Tibial nerve (tissue), 4 donors: ENCODE measurements at regions not wholly inside any gene's neighbourhood (a gene's known extent, or its start where the extent isn't known, plus 50 kb on each side); places are given as distances from the start of the nearest gene placed in this dataset.

Experiments
- DNase-seq, 2 donors: peaks; one replicate each; pipeline ENCODE4 v3.0.0-alpha.2; 2019; ENCODE audit warnings: low spot score in 2 of 2
- H3K27ac ChIP-seq, 4 donors: fragments of 200-600 bp; sonication (generic) in 3 of 4; one replicate each; pipeline ENCODE4 v1.5.1; 2017 to 2019; ENCODE audit warnings: mild to moderate bottlenecking in 1 of 4
- H3K27me3 ChIP-seq, 2 donors: fragments of 200-600 bp; sonication (generic) in 1 of 2; one replicate each; pipeline versions ENCODE4 v1.5.1 to v1.6.0; 2017 to 2019
- H3K36me3 ChIP-seq, 3 donors: fragments of 200-600 bp; sonication (generic); one replicate each; pipeline ENCODE4 v1.5.1; 2018 to 2019
- H3K4me1 ChIP-seq, 4 donors: fragments of 200-600 bp; sonication (generic) in 3 of 4; one replicate each; pipeline ENCODE4 v1.5.1; 2017 to 2019
- H3K4me3 ChIP-seq, 4 donors: fragments of 200-600 bp; sonication (generic) in 3 of 4; one replicate each; pipeline ENCODE4 v1.5.1; 2017 to 2019; ENCODE audit warnings: mild to moderate bottlenecking in 1 of 4, moderate library complexity in 1 of 4
- H3K9me3 ChIP-seq, 4 donors: fragments of 200-600 bp; sonication (generic) in 3 of 4; one replicate each; pipeline ENCODE4 v1.5.1; 2017 to 2019
- EP300 ChIP-seq, 2 donors: sonication (generic); formaldehyde crosslinking; IDR thresholded peaks; one replicate each; pipeline ENCODE4 v1.6.1; 2017; ENCODE audit warnings: antibody characterized with exemption in 2 of 2, mild to moderate bottlenecking in 1 of 2
- POLR2A ChIP-seq, 2 donors: fragments of 450-650 bp; IDR thresholded peaks; one replicate each; pipeline ENCODE4 v1.6.1; 2017; ENCODE audit warnings: antibody characterized with exemption in 2 of 2, mild to moderate bottlenecking in 2 of 2, moderate library complexity in 2 of 2
- WGBS, 2 donors: methylation state at CpG; one replicate each; pipeline ENCODE4 v1.1.5; 2018; 5-methylcytosine and 5-hydroxymethylcytosine counted together
- TF ChIP-seq, protein P1 (sequence below), 5 experiments: fragments of 200-600 bp in 3 of 5; fragments of 450-650 bp in 2 of 5; sonication (generic) in 3 of 5; IDR thresholded peaks; one replicate each; pipeline ENCODE4 v1.5.1; 2016 to 2019; ENCODE audit warnings: antibody characterized with exemption in 5 of 5, mild to moderate bottlenecking in 3 of 5, moderate library complexity in 2 of 5

DNA sequence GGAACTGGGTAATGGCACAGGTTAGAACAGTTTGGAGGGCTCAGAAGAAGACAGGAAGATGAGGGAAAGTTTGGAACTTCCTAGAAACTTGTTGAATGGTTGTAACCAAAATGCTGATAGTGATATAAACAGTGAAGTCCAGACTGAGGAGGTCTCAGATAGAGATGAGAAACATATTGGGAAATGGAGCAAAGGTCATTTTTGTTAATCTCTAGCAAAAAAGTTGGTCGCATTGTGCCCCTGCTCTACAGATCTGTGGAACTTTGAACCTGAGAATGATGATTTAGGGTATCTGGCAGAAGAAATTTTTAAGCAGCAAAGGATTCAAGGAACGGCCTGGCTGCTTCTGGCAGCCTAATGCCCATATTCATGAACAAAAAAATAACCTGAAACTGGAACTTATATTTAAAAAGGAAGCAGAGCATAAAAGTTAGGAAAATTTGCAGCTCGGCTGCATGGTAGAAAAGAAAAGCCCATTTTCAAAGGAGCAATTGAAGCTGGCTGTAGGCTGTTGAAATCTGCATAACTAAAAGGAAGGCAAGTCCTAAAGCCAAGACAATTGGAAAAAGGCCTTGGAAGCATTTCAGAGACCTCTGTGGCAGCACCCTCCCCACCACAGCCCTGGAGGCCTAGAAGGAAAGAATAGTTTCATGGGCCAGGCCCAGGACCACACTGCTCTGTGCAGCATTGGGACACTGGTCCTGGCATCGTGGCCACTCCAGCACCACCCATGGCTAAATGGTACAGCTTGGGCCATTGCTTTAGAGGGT, 182.6 kb upstream of the CD96 start:
- Histone ChIP-seq H3K4me1 (no peaks in the 10 kb centered on the region), H3K27me3 (no peaks in the 10 kb centered on the region), H3K4me3 (no peak overlapping the region), H3K27ac (no peak overlapping the region), H3K36me3 (no peaks in the 10 kb centered on the region), H3K9me3 (no peaks in the 10 kb centered on the region)
- TF ChIP-seq, protein P1, sequence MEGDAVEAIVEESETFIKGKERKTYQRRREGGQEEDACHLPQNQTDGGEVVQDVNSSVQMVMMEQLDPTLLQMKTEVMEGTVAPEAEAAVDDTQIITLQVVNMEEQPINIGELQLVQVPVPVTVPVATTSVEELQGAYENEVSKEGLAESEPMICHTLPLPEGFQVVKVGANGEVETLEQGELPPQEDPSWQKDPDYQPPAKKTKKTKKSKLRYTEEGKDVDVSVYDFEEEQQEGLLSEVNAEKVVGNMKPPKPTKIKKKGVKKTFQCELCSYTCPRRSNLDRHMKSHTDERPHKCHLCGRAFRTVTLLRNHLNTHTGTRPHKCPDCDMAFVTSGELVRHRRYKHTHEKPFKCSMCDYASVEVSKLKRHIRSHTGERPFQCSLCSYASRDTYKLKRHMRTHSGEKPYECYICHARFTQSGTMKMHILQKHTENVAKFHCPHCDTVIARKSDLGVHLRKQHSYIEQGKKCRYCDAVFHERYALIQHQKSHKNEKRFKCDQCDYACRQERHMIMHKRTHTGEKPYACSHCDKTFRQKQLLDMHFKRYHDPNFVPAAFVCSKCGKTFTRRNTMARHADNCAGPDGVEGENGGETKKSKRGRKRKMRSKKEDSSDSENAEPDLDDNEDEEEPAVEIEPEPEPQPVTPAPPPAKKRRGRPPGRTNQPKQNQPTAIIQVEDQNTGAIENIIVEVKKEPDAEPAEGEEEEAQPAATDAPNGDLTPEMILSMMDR (IDR thresholded peaks at IDR 0.05): no peak
- no peak for TF ChIP-seq POLR2A (IDR thresholded peaks at IDR 0.05)
- no peak for TF ChIP-seq EP300 (IDR thresholded peaks at IDR 0.05)
- no peak for DNase-seq
- 78 to 85% methylated on average over 4 of the region's 4 CpGs for WGBS, 2 donors

DNA sequence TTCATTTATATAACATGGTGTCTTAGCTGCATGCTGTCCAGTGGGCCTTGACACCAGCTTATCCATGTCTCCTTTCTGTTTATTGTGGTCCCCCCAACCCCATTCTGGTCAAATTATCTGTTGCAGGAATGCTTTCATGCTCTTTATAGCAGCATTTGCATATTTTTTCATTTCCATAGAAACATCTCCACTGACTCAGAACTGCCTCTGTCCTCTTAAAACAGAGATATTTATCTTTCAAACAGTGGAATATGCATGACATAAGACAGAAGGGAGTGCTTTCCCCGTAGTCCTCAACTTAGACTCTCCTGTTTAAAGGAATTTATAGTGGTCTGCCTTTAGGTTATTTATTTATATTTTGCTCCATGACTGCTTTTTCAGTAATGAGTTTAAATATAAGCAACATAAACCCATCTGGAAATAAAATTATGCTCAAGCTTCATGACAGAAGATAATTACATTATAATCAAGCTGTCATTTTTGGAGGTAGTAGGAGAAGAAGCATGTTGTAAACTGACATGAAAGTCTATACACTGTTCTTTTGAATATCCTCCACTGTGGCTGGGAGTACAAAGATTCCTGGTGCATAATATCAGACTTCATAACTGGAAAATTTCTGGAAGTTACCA, 179.5 kb upstream of the CD96 start:
- TF ChIP-seq, protein P1 (IDR thresholded peaks at IDR 0.05): no peak
- TF ChIP-seq POLR2A (IDR thresholded peaks at IDR 0.05): no peak
- no peak for TF ChIP-seq EP300 (IDR thresholded peaks at IDR 0.05)
- WGBS, 2 donors: 22% methylated on average over 1 of the region's 1 CpG
- no peaks in the 10 kb centered on the region for H3K27me3 ChIP-seq
- no peaks in the 10 kb centered on the region for H3K9me3 ChIP-seq
- no peaks in the 10 kb centered on the region for H3K4me1 ChIP-seq
- no peak for DNase-seq
- H3K4me3 ChIP-seq: no peak overlapping the region
- H3K27ac ChIP-seq: no peak overlapping the region
- no peaks in the 10 kb centered on the region for H3K36me3 ChIP-seq

DNA sequence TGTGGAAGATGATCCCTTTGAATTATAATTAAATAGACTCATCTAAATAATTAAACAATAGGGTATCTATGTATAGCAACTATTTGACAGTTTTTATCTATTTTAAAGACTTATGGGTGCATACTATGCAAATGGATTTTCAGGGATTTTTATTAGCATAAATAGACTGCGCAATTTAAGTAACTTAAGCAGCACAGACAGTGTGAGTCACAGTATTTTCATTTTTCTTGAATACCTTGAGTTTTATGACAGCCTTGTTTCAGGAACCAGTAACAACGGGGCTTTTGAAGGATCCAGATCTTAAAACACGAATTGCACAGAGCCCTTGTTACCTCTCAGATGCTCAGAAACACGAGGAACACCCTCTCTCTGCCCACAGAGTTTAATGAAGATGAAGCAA, 175.5 kb upstream of the CD96 start:
- Histone ChIP-seq H3K27ac (no peak overlapping the region), H3K36me3 (no peaks in the 10 kb centered on the region), H3K4me3 (no peak overlapping the region), H3K27me3 (no peaks in the 10 kb centered on the region), H3K4me1 (no peaks in the 10 kb centered on the region), H3K9me3 (peaks cover 0 to 6% (median 0%) of the 10 kb centered on the region in 4 donors)
- 60 to 66% methylated on average over 4 of the region's 4 CpGs for WGBS, 2 donors
- TF ChIP-seq, protein P1 (IDR thresholded peaks at IDR 0.05): no peak
- TF ChIP-seq EP300 (IDR thresholded peaks at IDR 0.05): no peak
- no peak for TF ChIP-seq POLR2A (IDR thresholded peaks at IDR 0.05)
- DNase-seq: no peak

DNA sequence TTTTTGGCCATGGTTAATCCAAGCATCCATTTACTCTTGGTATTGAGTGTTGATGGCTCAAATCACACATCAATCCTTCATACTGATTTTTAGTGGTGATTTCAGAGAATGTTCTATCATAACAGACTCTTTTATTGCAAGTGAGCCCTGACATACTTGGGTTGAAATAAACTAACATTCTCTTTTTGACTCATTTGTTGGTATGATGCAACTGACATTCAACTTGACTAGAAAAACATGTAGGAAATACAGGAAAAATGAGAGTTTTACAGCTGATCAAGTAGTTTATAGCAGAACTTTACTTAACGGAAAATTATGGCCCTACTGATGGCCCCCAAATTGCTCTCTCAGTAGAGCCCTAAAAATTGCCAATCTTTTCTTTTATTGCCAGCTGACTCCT, 173.9 kb upstream of the CD96 start:
- WGBS, 2 donors: 88 to 89% methylated on average over 1 of the region's 1 CpG
- Histone ChIP-seq H3K27me3 (no peaks in the 10 kb centered on the region), H3K27ac (no peak overlapping the region), H3K4me1 (no peaks in the 10 kb centered on the region), H3K9me3 (peaks cover 0 to 20% (median 0%) of the 10 kb centered on the region in 4 donors), H3K36me3 (no peaks in the 10 kb centered on the region), H3K4me3 (no peak overlapping the region)
- no peak for DNase-seq
- TF ChIP-seq, protein P1 (IDR thresholded peaks at IDR 0.05): no peak
- TF ChIP-seq EP300 (IDR thresholded peaks at IDR 0.05) (no peak), POLR2A (IDR thresholded peaks at IDR 0.05) (no peak)

DNA sequence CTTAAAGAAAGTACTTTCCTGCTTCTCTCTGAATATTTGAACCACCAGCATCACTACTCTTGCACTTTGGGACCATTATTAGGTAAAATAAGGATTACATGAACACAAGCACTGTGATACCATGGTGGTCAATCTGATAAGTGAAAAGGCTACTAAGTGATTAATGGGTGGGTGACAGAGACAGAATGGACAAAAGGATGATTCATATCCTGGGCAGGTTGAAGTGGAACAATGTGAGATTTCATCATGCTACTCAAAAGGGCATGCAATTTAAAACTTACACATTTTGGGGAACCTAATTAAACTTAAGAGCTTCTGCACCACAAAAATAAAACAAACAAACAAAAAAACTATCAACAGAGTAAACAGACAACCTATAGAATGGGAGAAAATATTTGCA, 172.0 kb upstream of the CD96 start:
- H3K4me3 ChIP-seq: no peak overlapping the region
- no peak overlapping the region for H3K27ac ChIP-seq
- no peak for TF ChIP-seq EP300 (IDR thresholded peaks at IDR 0.05)
- TF ChIP-seq POLR2A (IDR thresholded peaks at IDR 0.05): no peak
- TF ChIP-seq, protein P1 (IDR thresholded peaks at IDR 0.05): no peak
- peaks cover 0 to 25% (median 0%) of the 10 kb centered on the region in 4 donors for H3K9me3 ChIP-seq
- H3K36me3 ChIP-seq: no peaks in the 10 kb centered on the region
- no peaks in the 10 kb centered on the region for H3K4me1 ChIP-seq
- H3K27me3 ChIP-seq: no peaks in the 10 kb centered on the region
- DNase-seq: no peak
